NOMO-1 (cell line): ENCODE measurements at regions not wholly inside any gene's neighbourhood (a gene's known extent, or its start where the extent isn't known, plus 50 kb on each side); places are given as distances from the start of the nearest gene placed in this dataset.

Experiments
- DNase-seq, 2 experiments: peaks; one replicate each; lab custom pipeline; 2025; ENCODE audit not compliant: unreplicated experiment in 2 of 2; lab: John Stamatoyannopoulos, UW

DNA sequence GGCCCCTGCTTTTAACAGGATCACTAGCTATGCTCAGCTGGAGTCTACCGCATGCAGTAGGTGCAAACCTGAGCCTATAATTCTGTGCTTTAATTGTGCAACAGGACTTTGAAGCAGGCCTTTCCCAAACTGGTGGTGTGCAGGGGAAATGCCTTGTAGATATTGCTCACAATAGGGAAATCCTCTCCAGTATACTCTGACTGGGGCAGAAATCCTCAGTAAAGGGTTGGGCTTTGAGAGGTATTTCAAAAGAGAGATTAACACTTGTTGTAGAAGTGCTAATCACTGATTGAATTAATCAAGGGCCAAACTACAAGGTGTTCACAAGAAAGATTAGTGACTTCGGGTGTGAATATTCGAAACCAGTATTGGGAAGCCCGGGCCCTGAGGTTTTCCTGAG lies 58.5 kb upstream of the EXOC6 start:
- DNase-seq, result peak in 1 of 2 experiments; percentile 31

DNA sequence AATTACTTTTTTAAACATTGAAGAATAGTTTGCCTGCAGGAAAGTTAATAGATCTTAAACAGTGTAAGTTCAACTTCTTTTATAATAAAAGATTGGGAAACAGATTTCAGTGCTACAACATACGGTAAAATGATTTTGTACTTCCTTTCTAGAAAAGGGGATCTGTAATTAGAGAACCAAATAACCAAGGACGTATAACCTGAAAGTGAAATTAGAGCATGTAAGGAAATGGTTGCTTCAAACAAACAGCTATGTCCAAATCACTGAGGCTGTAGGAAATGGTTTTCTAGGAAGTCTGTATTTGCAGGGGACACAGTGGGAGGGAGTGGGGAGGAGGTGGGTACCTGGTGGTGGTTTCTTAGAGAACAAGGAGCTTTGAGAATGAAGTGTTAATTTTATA lies 57.9 kb upstream of the EXOC6 start:
- DNase-seq, result peak; percentile 12 to 94

DNA sequence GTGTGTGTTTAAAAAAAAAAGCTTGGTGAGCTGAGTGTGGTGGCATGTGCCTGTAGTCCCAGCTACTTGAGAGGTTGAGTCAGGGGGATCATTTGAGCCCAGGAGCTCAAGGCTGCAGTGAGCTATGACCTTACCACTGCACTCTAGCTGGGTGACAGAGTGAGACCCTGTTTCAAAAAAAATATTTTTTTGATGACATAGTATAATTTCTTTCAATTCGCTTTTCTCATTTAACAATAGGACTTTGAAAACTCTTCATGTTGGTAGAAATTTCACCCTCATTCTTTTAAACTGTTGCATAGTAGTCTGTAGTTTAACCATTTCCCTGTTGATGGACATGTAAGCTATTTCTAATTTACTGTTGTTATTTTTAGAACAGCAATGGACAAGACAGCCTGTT lies 55.7 kb upstream of the EXOC6 start:
- DNase-seq, result no peak
